Sigmoid colon (tissue), 4 donors: ENCODE measurements at regions not wholly inside any gene's neighbourhood (a gene's known extent, or its start where the extent isn't known, plus 50 kb on each side); places are given as distances from the start of the nearest gene placed in this dataset.

Experiments
- EP300 ChIP-seq, 4 donors: sonication (generic); formaldehyde crosslinking; IDR thresholded peaks; one replicate each; pipeline ENCODE4 v1.6.1; 2017; ENCODE audit warnings: antibody characterized with exemption in 4 of 4
- POLR2A ChIP-seq, 2 donors: fragments of 450-650 bp; IDR thresholded peaks; one replicate each; pipeline ENCODE4 v1.6.1; 2016; ENCODE audit warnings: antibody characterized with exemption in 2 of 2, mild to moderate bottlenecking in 2 of 2, moderate library complexity in 2 of 2
- POLR2AphosphoS5 ChIP-seq, 4 donors: sonication (generic); formaldehyde crosslinking; IDR thresholded peaks; one replicate each; pipeline ENCODE4 v1.6.1; 2017; ENCODE audit warnings: antibody characterized with exemption in 4 of 4
- TF ChIP-seq, protein P1 (sequence below), 4 experiments: fragments of 450-650 bp in 3 of 4; fragments of 200-600 bp in 1 of 4; IDR thresholded peaks; one replicate each; pipeline ENCODE4 v1.5.1; 2016 to 2019; ENCODE audit warnings: antibody characterized with exemption in 4 of 4, mild to moderate bottlenecking in 3 of 4, moderate library complexity in 2 of 4

GRCh38 chr4:82213485-82214417 is 160.0 kb downstream of the HNRNPD start:
- TF ChIP-seq POLR2AphosphoS5 (IDR thresholded peaks at IDR 0.05) (no peak), POLR2A (IDR thresholded peaks at IDR 0.05) (no peak), EP300 (IDR thresholded peaks at IDR 0.05) (no peak)
- TF ChIP-seq, protein P1, sequence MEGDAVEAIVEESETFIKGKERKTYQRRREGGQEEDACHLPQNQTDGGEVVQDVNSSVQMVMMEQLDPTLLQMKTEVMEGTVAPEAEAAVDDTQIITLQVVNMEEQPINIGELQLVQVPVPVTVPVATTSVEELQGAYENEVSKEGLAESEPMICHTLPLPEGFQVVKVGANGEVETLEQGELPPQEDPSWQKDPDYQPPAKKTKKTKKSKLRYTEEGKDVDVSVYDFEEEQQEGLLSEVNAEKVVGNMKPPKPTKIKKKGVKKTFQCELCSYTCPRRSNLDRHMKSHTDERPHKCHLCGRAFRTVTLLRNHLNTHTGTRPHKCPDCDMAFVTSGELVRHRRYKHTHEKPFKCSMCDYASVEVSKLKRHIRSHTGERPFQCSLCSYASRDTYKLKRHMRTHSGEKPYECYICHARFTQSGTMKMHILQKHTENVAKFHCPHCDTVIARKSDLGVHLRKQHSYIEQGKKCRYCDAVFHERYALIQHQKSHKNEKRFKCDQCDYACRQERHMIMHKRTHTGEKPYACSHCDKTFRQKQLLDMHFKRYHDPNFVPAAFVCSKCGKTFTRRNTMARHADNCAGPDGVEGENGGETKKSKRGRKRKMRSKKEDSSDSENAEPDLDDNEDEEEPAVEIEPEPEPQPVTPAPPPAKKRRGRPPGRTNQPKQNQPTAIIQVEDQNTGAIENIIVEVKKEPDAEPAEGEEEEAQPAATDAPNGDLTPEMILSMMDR (IDR thresholded peaks at IDR 0.05), result no peak
